ENCODE measurements at regions not wholly inside any gene's neighbourhood (a gene's known extent, or its start where the extent isn't known, plus 50 kb on each side); places are given as distances from the start of the nearest gene placed in this dataset.
"Not testable (repeated sequence)": the region's sequence is repeated elsewhere in the genome, so short reads cannot be mapped to it uniquely, and the experiment has no call there.

DNA sequence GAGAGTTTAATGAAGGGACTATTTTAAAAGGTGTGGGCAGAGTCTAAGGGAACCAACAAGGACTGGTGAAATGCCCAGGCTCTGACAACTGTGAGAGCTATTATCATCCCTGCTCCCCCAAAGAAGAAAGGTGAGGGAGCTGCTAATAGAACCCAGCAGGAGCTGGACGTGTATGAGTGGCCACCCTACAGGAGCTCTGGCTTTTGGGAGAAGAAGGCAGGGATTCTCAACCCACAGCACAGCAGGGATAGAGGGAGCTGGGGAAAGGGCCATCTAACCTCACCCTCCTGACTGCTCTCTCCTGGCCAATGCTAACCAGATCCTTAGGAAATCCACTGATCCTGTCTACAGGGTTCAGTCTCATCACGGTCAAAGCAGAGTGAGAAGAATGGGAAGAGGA, 57.1 kb downstream of the GRIN2B start:
- DNase-seq = no peak

DNA sequence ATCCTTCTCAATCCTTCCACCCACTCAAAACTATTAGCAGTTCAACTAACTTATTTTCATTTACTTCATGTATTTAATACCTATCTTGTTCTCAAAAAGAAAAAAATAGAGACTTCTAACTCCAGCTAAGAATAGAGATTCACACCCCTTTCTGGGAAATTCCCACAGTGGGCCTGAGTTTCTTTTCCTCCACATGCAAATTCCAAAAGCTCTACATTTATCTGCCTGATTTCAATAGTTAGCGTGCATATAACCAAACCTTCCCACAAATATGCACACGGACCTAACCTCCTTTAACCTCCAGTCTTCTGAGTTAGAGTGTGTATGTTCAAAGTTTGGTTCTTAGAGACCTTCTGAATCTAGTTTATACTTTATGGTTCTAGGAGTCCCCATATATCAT, 62.5 kb downstream of the GRIN2B start:
- no peak for DNase-seq

DNA sequence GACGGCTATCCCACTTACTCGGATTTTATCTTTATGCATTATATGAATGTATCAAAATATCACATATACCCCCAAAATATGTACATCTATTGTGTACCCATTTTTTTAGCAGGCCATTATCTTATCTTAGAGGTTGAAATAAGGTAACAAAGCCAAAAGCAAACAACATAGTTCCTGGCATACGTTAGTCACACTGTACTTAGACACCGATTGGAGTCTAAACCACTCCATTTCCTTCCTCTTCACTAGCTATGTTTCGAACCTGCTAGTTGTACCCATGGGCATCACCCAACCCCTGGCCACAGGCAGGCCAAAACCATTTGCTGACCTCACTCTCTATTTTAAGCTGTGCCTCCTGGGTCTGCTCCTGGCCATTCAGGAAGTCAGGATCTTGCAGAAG, 66.3 kb downstream of the GRIN2B start:
- DNase-seq = no peak

DNA sequence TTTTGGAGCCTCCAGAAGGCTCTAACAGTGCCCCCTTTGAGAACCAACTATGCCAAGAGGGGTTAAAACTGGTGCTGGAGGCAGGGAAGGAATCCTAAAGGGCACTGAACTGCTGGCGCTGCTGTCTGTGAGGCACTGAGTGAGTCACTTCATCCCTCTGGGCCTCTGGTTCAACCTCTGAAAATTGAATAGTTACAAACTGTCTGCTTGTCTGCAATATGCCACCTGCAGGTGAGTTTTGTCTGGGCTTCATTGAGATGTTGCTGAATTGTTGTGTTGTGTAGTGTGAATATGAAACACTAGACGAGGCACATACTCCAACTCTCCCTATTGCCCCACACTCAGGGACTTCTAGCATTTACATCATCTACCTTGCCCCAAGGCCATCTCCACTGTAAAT, 68.0 kb downstream of the GRIN2B start:
- no peak for DNase-seq

DNA sequence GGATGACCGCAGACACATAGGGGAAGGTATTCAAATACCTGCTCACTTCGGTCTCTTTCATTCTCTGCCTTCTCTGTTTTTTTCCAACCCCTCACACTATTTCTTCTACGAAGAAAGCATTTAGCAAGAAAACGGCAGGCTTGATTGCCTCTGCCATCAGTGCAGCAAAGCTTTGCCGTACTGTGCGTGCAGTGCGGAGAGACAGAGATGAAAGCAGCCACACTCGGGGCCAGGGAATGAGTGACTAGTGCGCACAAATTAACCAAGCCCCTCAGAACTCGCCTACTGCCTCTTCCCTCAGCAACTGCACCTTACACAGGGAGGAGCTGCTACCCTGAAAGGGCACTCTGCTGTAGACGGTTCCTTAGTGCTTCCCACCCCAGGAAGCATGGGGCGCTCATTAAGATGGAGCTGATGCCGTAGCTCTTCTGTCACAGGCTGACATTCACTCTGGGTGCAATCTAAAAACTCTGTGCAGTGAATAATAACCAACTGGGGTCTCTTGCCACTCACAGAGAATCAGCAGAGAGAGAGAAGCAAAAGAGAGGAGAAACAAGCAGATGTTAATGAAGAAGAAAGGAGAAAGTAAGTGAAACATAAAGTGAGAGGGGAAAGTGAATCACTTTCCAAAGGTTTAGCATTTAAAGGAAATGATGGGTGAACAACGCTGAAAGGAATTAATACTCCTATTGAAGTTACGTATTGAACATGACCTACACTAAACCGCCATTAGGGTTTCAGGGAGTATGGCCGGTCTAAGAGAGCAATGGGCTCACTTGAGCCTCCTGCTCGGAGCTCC, 69.4 kb downstream of the GRIN2B start:
- no peak for DNase-seq

DNA sequence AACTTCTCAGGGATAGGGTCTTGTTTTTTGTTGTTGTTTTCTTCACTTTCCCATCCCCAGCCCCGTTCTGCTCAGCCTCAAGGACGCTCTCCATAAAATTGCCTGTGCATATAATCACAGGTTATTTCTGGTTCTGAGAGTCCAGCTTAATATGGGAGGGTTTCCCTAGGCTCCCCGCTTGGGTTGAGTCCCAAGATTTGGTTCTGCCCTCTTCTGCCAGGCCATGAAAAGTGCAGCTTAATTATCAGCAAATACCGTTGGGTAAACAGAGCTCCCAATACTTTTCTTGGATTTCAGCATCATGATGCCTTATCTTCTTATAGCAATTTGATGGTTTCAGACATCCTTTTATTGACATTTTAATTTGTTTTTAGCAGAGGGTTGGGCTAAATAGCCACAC, 75.6 kb downstream of the GRIN2B start:
- DNase-seq = no peak

DNA sequence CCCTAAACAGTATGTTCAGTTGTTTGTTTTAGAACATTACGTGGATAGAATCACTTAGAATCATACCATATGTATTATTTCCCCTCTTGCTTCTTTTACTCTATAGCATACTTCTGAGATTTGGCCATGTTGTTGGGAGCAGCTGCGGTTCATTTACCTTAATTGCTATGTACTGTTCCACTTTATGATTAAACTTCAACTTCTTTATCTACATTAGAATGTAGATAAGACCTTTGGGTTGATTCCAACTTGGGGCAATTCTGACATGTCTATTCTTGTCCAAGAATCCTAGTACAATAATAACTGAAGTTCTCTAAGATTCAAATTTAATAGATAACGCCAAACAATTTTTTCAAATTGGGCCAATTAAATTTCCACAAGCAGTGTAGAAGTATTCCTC, 80.7 kb downstream of the GRIN2B start:
- no peak for DNase-seq

DNA sequence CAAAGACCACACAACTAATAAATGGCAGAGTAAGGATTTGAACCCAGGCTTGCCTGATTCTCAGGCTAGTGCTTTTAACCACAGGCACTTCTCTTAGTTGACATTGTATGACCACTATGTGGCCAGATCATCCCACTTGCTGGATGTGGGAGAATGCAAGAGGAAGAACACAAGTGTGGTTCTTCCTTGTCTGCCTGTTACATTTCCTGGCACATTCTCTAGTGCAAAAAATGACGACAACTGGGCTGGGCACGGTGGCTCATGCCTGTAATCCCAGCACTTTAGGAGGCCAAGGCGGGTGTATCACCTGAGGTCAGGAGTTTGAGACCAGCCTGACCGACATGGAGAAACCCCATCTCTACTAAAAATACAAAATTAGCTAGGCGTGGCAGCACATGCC, 83.0 kb downstream of the GRIN2B start:
- DNase-seq = not testable (repeated sequence)

DNA sequence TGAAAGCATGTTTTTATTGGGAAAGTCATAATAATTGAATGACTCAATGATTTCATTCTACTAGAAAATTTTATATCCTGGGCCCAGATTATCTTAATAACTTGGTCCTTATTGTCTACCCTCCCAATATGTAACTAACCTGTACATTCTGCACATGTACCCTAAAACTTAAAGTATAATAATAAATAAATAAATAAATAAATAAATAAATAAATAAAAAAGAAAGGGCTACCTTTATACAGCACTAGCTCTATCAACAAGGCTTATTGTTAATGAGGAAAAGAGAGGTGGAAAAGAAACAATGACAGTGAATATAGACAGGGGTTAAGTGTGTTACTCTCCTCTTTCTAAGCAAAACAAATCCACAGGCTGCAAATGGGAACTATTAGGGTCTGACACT, 83.6 kb downstream of the GRIN2B start:
- no peak for DNase-seq

DNA sequence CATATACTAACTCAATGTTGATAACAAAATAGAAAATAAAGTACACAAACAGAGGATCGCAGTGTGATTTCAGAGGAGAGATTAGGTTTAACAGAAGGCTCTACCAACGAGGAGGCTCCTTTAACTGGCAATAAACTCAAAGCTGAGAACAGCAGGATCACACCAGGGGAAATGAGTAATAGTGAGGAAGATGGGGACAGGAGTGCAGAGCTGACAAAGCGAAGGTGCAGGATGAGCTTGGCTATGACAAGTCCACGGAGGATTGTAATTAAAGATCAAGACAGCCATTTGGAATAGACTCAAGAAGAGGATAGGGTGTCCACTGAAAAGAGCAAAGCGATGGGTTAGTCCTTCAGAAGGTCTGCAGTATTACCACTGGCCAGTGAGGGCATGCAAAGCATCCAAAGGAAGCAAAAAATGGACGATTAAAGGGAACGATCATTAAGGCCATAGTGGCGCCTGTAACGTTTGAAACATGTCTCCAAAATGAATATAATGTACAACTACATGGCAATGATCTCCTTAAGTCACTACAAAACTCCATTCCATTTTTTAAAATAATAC, 85.3 kb downstream of the GRIN2B start:
- DNase-seq = no peak

DNA sequence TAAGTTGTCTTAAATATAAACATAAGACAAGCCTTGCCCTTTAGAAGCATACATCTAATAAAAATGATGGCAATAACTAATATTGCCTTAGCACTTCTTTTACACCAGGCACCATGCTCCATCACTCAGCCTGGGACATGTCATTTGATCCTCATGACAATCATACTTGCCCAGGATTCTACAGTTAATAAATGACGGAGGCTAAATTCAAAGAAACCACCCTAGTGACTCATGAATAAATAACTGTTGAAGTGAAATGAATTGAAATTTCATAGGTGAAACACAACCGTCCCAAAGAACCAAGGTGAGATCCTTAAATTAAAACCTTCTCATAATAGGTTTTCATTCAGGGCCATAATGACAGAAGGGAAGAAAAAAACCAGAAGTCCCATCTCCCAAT, 89.5 kb downstream of the GRIN2B start:
- DNase-seq = no peak

DNA sequence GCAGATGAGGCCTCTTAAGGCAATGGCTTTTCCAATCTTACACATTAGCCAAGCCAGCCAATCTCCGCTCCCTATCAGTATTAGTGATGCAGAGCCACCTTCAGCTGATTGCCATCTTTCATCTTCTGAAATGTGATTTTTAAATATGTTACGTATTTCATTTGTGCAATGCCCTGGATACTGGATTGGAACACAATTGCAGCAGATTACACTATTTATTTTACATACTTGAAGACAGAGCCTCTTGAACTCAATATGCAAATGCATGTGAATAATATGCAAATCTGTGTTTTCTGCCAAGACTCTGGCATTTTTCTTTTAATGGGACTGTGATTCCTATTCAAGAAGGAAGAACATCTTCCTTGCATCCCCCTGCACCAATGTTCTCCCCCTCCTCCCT, 90.5 kb downstream of the GRIN2B start:
- no peak for DNase-seq

DNA sequence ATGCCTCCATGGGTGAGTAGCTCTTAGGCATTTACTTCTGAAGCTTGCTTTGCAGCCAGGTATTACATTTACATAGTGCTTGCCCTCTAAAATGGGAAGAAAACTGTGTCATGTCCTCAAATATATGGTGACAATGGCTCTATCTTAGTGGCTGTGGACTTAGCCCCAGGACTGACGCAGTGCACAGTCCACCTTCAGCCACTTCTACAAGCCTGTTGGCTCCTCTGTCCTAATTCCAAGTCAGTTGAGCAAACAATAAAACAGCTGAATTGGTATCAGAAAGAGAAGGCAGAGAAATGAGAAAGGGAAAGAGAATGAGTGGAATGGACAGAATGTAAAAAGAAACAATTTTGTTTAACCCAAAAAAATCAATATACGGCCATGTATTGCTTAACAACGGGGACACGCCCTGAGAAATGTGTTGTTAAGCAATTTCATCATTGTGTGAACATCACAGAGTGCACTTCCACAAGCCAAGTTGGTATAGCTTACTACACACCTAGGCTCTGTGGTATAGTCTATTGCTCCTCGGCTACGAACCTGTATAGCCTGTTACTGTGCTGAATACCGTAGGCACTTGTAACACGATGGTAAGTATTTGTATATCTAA, 93.5 kb downstream of the GRIN2B start:
- no peak for DNase-seq

DNA sequence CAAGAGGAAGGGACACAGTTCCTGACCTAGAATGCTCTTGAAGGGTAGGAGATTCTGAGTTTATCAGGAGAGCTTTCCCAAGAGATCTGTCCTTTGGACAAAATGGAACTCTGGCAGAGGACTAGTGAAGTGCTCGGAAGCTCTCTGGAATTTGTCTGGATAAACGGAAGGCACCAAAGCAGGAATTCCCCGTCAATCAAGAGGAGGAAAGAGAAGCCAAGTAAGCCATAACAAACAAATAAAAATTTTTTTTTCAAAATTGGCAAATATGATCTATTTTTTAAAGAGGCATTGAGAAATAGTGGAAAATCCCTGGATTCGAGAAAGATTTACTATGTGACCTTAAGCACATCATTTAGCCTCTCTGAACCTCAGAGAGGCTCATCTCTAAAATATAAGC, 99.2 kb downstream of the GRIN2B start:
- no peak for DNase-seq

DNA sequence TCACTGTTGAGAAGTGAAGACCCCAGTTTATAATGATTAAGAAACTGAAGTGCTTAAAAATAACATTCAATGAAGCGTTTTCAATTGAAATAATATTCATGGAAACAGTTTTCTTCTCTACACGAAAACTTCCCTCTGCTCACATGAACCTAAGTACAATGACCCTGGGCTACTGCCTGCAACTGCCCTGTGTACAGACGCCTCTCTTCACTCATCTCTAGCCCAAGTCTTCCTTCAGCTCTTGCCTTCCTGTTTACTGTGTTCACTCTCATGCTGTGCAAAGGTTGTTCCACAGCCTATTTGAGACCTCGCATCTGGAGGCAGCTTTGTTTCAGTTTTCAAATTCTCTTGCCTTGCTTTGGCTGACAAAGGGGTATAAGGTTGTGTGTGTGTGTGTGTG, 100.8 kb downstream of the GRIN2B start:
- no peak for DNase-seq

DNA sequence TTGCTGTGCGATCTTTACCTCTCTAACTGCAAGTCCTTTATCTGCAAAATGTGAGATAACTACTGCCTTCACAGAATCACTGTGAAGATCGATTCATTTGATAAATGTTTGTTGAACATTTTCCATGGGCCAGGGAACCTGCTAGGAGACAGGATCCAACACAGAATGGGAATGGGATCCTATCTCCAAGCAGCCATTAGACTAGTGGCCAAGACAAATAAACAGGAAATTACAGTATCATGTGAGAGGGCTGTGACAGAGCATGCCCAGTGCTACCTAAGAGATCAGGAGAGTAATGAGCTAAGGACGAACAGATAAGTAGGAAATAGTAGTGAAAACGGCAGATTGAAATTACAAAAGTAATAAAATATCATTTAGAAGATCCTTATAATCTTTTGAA, 105.7 kb downstream of the GRIN2B start:
- DNase-seq = no peak

DNA sequence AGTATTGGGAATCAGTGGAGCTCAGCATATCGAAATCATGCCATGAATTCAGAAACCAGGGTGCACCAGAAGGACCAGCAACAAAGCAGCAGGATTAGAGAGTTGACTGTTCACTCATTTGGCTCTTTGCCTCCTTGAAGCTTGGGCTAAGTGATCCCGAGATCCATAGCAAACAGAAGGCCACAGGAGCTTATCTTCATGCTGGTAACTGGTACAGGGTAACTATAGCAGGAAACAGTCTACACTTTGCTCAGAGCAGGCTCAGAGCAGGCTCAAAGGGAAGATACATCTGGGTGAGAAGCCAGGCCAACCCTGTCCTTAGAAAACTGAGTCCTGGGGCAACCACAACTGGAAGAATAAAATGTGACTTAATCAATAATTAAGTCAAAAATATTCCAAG, 111.1 kb downstream of the GRIN2B start:
- no peak for DNase-seq

DNA sequence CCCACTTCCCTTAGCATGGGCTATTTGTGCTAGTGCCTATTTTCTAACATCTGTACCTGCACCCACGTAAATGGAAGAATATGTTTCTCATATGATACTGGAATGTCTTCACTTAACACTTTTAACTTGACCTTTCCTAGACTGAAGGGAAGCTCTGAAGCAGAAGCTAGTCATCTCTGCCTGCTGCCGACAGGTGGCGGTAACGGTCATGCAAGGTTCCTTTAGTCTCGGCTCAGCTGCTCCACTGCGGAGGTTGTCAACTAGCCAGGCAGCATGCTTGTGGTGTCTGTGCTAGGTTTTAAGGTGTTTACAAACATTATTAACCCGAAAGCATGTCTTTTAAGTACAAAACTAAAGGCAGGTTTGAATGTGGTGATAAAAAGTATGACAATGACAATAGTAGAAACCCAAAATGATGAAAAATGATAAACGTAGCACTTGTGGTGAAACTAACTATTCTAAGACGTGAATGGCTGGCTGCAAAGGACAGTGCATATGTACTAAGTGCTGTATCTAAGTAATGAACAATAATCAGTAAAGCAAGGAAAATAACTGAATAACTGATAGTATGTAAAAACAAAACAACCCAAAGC, 117.2 kb downstream of the GRIN2B start:
- DNase-seq = peak; percentile 58

DNA sequence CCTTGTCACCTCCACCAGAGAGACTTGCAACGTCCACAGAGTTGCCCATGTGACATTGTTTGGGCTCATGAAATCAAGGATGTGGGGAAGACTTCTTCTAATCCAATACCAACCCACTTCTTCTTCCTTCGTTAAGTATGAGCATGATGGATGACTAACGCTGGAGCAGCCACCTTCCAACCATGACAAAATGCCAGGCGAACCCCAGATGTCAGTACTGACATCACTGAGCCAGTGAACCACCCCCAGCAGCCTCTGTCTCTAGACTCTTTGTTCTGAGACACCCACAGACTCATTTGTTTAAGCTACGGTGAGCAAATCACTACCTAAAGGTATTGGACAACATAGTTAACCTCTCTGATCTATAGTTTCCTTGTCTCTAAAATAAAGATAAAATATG, 123.7 kb downstream of the GRIN2B start:
- DNase-seq = no peak

DNA sequence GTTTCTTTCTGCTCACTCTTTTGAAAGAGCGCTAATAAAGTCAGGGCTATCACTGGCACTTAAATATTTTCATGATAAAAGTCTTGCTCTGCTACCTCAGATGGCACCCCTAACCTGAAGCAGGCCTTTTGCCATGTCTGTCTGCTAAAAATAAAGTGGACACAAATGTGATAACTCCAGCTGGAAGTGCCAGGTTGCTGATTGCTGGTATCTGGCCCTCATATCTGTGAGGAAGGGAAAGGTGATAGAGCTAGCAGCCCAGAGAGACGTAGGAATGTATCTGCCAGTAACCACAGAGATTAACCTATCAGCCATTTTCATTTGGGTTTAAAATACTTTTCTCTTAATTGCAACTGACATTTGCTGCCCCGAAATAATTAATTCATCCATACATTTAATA, 127.9 kb downstream of the GRIN2B start:
- no peak for DNase-seq

DNA sequence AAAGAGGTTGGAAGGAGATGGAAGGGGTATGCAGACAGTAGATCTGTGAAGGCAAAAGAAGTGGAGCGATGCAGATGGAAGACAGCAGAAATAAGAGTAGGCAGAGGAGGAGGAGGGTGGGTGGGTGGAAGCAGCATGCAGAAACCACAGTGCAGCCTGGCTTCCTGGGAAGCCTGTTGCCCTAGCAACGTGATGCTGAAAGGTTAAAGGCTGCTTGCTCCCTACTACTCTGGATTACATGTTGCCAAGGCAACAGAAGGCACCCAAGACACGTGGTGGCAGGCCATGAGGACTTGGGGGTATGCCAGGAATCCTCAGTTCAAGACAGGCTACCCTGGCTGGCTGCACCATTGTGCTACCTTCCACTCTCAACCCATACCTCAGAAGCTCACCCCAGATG, 129.6 kb downstream of the GRIN2B start:
- no peak for DNase-seq

DNA sequence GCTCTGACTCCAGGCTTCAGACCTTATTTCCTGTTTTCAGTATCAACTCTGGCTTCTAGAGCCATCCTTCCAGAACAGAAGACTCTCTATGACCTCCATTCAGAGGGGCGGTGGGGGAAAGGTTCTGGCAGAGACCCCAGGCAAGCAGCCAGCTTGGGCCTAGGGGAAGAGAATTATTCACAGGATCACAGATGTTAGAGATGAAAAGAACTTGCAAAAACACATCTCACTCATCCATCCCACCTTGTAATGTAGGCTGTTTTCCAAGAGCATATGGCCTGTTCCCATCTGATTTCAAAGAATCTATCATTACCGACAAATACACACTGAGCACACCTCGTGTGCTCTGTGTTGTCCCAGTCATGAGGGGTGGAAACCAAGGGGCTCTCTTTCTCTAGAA, 131.9 kb downstream of the GRIN2B start:
- DNase-seq = no peak

DNA sequence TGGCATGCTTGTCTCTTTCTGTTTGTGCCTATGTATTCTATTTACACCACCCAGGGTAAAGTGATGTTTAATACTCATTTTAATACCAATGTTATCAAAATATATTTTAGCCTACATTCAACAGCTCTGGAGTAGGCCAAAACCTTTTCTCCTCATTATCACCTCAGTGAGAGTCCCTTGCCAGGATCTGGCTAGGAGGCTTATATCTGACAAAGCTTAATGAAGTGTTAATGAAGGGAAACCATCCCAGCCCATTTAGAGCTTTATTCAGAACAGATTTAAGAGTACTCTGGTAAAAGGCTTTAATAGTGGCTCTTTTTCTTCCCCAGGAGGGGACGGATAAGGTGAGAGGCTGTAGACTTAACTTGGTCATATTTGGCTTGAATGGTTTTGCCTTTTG, 137.6 kb downstream of the GRIN2B start:
- DNase-seq = no peak

DNA sequence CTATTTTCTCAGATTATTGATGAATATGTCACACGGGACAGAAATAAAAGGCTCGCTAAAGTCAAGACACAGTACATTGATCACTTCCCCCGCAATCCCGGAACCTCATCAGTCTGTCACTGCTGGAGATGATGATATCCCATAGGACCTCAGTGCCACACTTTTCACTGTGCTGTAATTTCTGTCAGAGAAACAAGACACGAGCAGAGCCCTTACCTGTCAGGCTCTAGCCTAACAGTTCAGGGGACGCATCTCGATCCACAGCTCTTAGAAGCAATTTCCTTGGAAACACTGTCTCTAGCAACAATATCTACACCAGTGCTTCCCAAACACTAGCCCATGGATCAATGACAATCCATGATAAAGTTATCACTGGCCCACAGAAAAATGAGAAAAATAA, 140.0 kb downstream of the GRIN2B start:
- DNase-seq = no peak
